KMS-11 (cell line): ENCODE measurements at regions not wholly inside any gene's neighbourhood (a gene's known extent, or its start where the extent isn't known, plus 50 kb on each side); places are given as distances from the start of the nearest gene placed in this dataset.

Experiments
- H2AFZ ChIP-seq: fragments of 200-600 bp; sonication (generic); 2 replicates; pipeline ENCODE4 v1.6.1; 2016; ENCODE audit warnings: antibody characterized with exemption, mixed run types, low read depth
- H3K27ac ChIP-seq: fragments of 200-600 bp; sonication (generic); 2 replicates; pipeline ENCODE4 v1.6.1; 2016; ENCODE audit warnings: mild to moderate bottlenecking, mixed run types
- H3K27me3 ChIP-seq: fragments of 200-600 bp; sonication (generic); 2 replicates; pipeline ENCODE4 v1.6.1; 2017; ENCODE audit warnings: mild to moderate bottlenecking, low read depth, mixed run types, moderate library complexity; ENCODE audit not compliant: insufficient read depth
- H3K36me3 ChIP-seq: fragments of 200-600 bp; sonication (generic); 2 replicates; pipeline ENCODE4 v1.6.1; 2017; ENCODE audit warnings: mild to moderate bottlenecking, mixed run types; ENCODE audit not compliant: insufficient read depth
- H3K4me1 ChIP-seq: fragments of 200-600 bp; sonication (generic); 2 replicates; pipeline ENCODE4 v1.6.1; 2016; ENCODE audit warnings: mild to moderate bottlenecking, low read depth, mixed run types; ENCODE audit not compliant: poor library complexity, severe bottlenecking
- H3K4me2 ChIP-seq: fragments of 200-600 bp; sonication (generic); 2 replicates; pipeline ENCODE4 v1.7.0; 2016; ENCODE audit warnings: mild to moderate bottlenecking, mixed run types
- H3K4me3 ChIP-seq: fragments of 200-600 bp; sonication (generic); IDR thresholded peaks from 2 replicates; pipeline ENCODE4 v1.6.1; 2017; ENCODE audit warnings: low read depth, low read length, mixed read lengths; ENCODE audit not compliant: insufficient read depth
- H3K79me2 ChIP-seq: fragments of 200-600 bp; sonication (generic); 2 replicates; pipeline ENCODE4 v1.6.1; 2016; ENCODE audit warnings: low read depth, mixed run types; ENCODE audit not compliant: insufficient read depth
- H3K9ac ChIP-seq: fragments of 200-600 bp; sonication (generic); 2 replicates; pipeline ENCODE4 v1.6.1; 2016; ENCODE audit warnings: mild to moderate bottlenecking, mixed run types
- H4K20me1 ChIP-seq: fragments of 200-600 bp; sonication (generic); 2 replicates; pipeline ENCODE4 v1.6.1; 2016; ENCODE audit warnings: mild to moderate bottlenecking, mixed run types; ENCODE audit not compliant: insufficient read depth
- CTCF ChIP-seq: fragments of 200-600 bp; sonication (generic); conservative IDR thresholded peaks from 2 replicates; pipeline ENCODE4 v1.6.1; 2017; ENCODE audit warnings: low read depth, mild to moderate bottlenecking, antibody characterized with exemption, low read length, moderate library complexity, mixed read lengths

DNA sequence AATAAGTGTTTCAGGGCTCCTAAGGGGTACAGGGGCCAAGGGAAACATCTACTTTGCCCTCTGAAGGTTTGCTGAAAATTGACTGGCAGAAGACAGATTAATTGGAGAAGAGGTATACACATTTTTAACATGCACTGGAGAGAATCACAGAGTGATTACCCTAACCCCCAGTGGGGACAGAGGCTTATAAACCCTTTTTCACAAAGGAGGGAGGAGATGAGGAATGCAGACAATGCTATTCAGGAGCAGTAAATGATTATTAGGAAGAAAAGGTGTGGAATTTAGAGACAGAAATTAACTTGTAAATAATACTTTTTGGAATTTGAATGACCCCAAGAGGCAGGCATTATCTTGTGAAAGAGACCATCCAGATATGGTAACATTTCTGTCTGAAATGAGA lies 582.4 kb upstream of the B3GAT1 start:
- Histone ChIP-seq H3K79me2 (no peaks in the 10 kb centered on the region), H3K4me1 (no peaks in the 10 kb centered on the region), H4K20me1 (no peaks in the 10 kb centered on the region), H3K27me3 (no peaks in the 10 kb centered on the region), H3K36me3 (no peaks in the 10 kb centered on the region), H3K4me2 (no peak overlapping the region), H3K4me3 (no peak overlapping the region), H3K27ac (no peak overlapping the region), H3K9ac (no peak overlapping the region), H2AFZ (no peak overlapping the region)
- TF ChIP-seq CTCF, result no peak

DNA sequence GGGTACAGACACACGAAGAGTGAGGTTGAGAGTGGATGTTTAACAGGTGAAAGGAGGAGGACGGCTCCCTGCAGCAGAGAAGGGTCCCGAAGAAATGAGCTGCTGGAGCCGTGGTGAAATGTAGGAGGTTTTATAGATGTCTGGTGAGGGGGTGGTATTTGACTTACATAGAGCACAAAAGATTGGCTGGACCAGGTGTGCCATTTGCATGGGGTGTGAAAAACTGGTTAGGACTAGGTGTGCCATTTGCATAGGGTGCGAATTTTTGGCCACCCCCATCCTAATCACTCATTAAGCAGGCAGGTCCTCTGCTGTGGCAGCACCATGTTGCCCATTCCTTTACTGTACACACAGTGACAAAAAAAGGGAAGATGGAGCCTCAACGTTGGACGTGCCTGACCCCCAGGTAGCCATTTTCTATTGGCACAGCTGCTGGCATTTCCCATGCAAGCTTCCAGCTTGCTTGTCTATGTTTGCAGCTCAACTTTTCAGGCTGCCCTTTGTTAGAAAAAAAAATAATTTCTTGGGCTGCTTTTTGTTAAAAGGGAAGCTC lies 581.7 kb upstream of the B3GAT1 start:
- Histone ChIP-seq H3K79me2 (no peaks in the 10 kb centered on the region), H3K36me3 (no peaks in the 10 kb centered on the region), H3K4me1 (no peaks in the 10 kb centered on the region), H3K27me3 (no peaks in the 10 kb centered on the region), H4K20me1 (no peaks in the 10 kb centered on the region), H3K4me3 (no peak overlapping the region), H2AFZ (no peak overlapping the region), H3K27ac (no peak overlapping the region), H3K9ac (no peak overlapping the region), H3K4me2 (no peak overlapping the region)
- no peak for TF ChIP-seq CTCF

DNA sequence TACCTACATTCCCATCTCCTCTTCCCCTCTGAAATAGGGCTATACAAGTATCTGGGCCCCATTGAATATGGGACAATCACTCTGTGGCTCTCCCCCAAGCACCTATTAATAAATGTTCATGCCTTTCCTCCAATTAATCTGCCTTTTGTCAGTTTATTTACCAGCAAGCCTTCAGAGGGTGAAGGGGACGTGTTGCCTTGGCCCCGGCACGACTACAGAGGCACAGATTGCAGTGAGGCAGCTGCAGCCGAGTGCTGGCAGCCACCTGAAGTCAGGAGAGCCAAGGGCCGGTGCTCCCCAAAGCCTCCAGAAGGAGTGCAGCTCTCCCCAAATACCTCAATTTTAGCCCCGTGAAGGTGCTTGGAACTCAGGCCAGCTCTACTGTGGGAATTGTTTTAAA lies 580.9 kb upstream of the B3GAT1 start:
- H3K4me2 ChIP-seq, result no peak overlapping the region
- TF ChIP-seq CTCF, result no peak
- H3K27ac ChIP-seq, result no peak overlapping the region
- no peak overlapping the region for H2AFZ ChIP-seq
- H3K4me1 ChIP-seq, result no peaks in the 10 kb centered on the region
- no peak overlapping the region for H3K9ac ChIP-seq
- H3K27me3 ChIP-seq, result no peaks in the 10 kb centered on the region
- H4K20me1 ChIP-seq, result no peaks in the 10 kb centered on the region
- H3K36me3 ChIP-seq, result no peaks in the 10 kb centered on the region
- H3K79me2 ChIP-seq, result no peaks in the 10 kb centered on the region
- H3K4me3 ChIP-seq, result no peak overlapping the region

GRCh38 chr11:134988495-134988894 lies 576.5 kb upstream of the B3GAT1 start:
- H3K27ac ChIP-seq, result no peak overlapping the region
- H4K20me1 ChIP-seq, result no peaks in the 10 kb centered on the region
- no peaks in the 10 kb centered on the region for H3K79me2 ChIP-seq
- H2AFZ ChIP-seq, result no peak overlapping the region
- H3K9ac ChIP-seq, result no peak overlapping the region
- TF ChIP-seq CTCF, result no peak
- H3K4me2 ChIP-seq, result no peak overlapping the region
- H3K4me1 ChIP-seq, result no peaks in the 10 kb centered on the region
- H3K4me3 ChIP-seq, result no peak overlapping the region
- H3K36me3 ChIP-seq, result no peaks in the 10 kb centered on the region
- H3K27me3 ChIP-seq, result no peaks in the 10 kb centered on the region
